OCI-LY7 (cell line): ENCODE measurements at regions not wholly inside any gene's neighbourhood (a gene's known extent, or its start where the extent isn't known, plus 50 kb on each side); places are given as distances from the start of the nearest gene placed in this dataset.

Experiments used
- BruUV-seq: library from RNA; stranded (reverse); fragments of 400-500 nt; replicated peaks from 2 replicates; lab custom pipeline; 2021; lab: Mats Ljungman, UMichigan
- CTCF ChIA-PET: fragments of 300-600 bp; sonication (Branson Sonifier 250); formaldehyde crosslinking; loops from one replicate; lab custom pipeline; 2022; ENCODE audit warnings: antibody characterized with exemption; ENCODE audit not compliant: unreplicated experiment; lab: Charles Lee
- POLR2A ChIA-PET: fragments of 300-600 bp; sonication (Branson Sonifier 250); formaldehyde crosslinking; loops from one replicate; lab custom pipeline; 2022; ENCODE audit warnings: antibody characterized with exemption; lab: Charles Lee
- DNase-seq: peaks from one replicate; pipeline ENCODE4 v3.0.0-alpha.2; 2015; ENCODE audit warnings: low spot score
- H2AFZ ChIP-seq: fragments of 200-600 bp; sonication (generic), shearing (Covaris generic); 2 replicates; pipeline ENCODE4 v1.6.1; 2014; ENCODE audit warnings: mild to moderate bottlenecking, antibody characterized with exemption, low read length, moderate library complexity
- H3K27ac ChIP-seq: fragments of 200-600 bp; sonication (generic); 2 replicates; pipeline ENCODE4 v1.5.1; 2014; ENCODE audit warnings: mixed run types, low read depth, mild to moderate bottlenecking, moderate library complexity, low read length, inconsistent platforms; ENCODE audit not compliant: poor library complexity, severe bottlenecking
- H3K36me3 ChIP-seq: fragments of 200-600 bp; sonication (generic); 2 replicates; pipeline ENCODE4 v1.6.1; 2014; ENCODE audit warnings: mild to moderate bottlenecking, antibody characterized with exemption, low read length, moderate library complexity, mixed read lengths; ENCODE audit not compliant: insufficient read depth
- H3K4me1 ChIP-seq: fragments of 200-600 bp; sonication (generic); 2 replicates; pipeline ENCODE4 v1.5.1; 2014; ENCODE audit warnings: mild to moderate bottlenecking, low read length; ENCODE audit not compliant: insufficient read depth, poor library complexity, severe bottlenecking
- H3K4me2 ChIP-seq: fragments of 200-600 bp; sonication (generic); 2 replicates; pipeline ENCODE4 v1.6.1; 2014; ENCODE audit warnings: mild to moderate bottlenecking, low read length
- H3K4me3 ChIP-seq: fragments of 200-600 bp; sonication (generic); 2 replicates; pipeline ENCODE4 v1.5.1; 2014; ENCODE audit warnings: mild to moderate bottlenecking, low read depth, low read length; ENCODE audit not compliant: poor library complexity, severe bottlenecking
- H3K79me2 ChIP-seq: fragments of 200-600 bp; sonication (generic); 2 replicates; pipeline ENCODE4 v1.6.1; 2016; ENCODE audit warnings: low read depth, mild to moderate bottlenecking, low read length, moderate library complexity, mixed read lengths; ENCODE audit not compliant: insufficient read depth
- H3K9me2 ChIP-seq: fragments of 200-600 bp; sonication (generic); 2 replicates; pipeline ENCODE4 v1.6.1; 2016; ENCODE audit warnings: mild to moderate bottlenecking, low read length, mixed read lengths; ENCODE audit not compliant: insufficient read depth
- H3K9me3 ChIP-seq: fragments of 200-600 bp; sonication (generic); 2 replicates; pipeline ENCODE4 v1.6.1; 2014; ENCODE audit warnings: mild to moderate bottlenecking, mixed run types, low read length, mixed read lengths
- H4K20me1 ChIP-seq: fragments of 200-600 bp; sonication (generic); 2 replicates; pipeline ENCODE4 v1.6.1; 2014; ENCODE audit warnings: mild to moderate bottlenecking, antibody characterized with exemption, low read length, moderate library complexity, mixed read lengths; ENCODE audit not compliant: insufficient read depth
- CTCF ChIP-seq: fragments of 200-600 bp; sonication (generic); conservative IDR thresholded peaks from 2 replicates; pipeline ENCODE4 v1.5.1; 2014; ENCODE audit warnings: mild to moderate bottlenecking, antibody characterized with exemption, low read length, moderate library complexity, mixed read lengths
- EZH2phosphoT487 ChIP-seq: fragments of 200-600 bp; sonication (generic); IDR thresholded peaks from 2 replicates; pipeline ENCODE4 v1.6.1; 2018; ENCODE audit warnings: low read depth, borderline replicate concordance, mild to moderate bottlenecking, mixed run types, antibody characterized with exemption, low read length, moderate library complexity, mixed read lengths
- intact Hi-C: fragments of 100-400 bp; cut with micrococcal nuclease; formaldehyde crosslinking; loops from one replicate; pipeline ENCODE4 v1.10.0; 2022; ENCODE audit not compliant: unreplicated experiment

DNA sequence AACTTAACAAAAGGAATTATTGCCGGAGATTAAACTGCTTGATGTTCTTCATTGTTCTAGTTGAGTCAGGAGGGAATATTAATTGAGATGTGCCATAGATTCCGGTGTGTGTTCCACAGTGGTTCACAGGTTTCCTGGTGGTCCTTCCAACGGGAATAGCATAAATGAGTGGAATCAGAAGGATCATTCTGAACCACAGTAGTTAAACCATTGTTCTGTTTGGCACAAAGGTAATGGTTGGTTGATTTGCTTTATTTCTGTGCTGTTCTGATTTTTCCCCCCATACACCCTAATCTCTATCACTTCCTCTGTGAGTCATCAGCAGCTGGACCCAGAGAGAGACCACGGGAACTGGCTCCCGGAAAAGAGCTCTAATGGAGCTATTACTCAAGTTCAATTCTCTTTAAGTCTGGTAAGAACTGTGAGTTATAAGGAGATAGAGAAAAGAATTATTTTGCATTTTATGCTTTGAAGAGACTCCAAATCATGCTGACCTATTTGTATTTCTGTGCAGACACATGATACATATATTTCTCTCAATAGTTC lies 627.2 kb downstream of the ZIC1 start:
- no peaks in the 10 kb centered on the region for H3K9me2 ChIP-seq
- H2AFZ ChIP-seq, result no peak overlapping the region
- H4K20me1 ChIP-seq, result no peaks in the 10 kb centered on the region
- H3K4me1 ChIP-seq, result no peaks in the 10 kb centered on the region
- intact Hi-C loops, result no loop called here
- no peak overlapping the region for H3K4me3 ChIP-seq
- TF ChIP-seq CTCF (no peak), EZH2phosphoT487 (no peak)
- H3K79me2 ChIP-seq, result no peaks in the 10 kb centered on the region
- BruUV-seq, result no TSS peak
- DNase-seq, result no peak
- no peaks in the 10 kb centered on the region for H3K9me3 ChIP-seq
- H3K36me3 ChIP-seq, result no peaks in the 10 kb centered on the region
- ChIA-PET CTCF (no interaction called here), POLR2A (no interaction called here)
- H3K27ac ChIP-seq, result no peak overlapping the region
- no peak overlapping the region for H3K4me2 ChIP-seq

GRCh38 chr3:148042663-148043445 lies 633.7 kb downstream of the ZIC1 start:
- Histone ChIP-seq H3K4me3 (no peak overlapping the region), H4K20me1 (no peaks in the 10 kb centered on the region; the same call in 1 of the 2 replicates), H3K27ac (no peak overlapping the region), H3K9me3 (no peaks in the 10 kb centered on the region), H3K79me2 (no peaks in the 10 kb centered on the region), H3K9me2 (no peaks in the 10 kb centered on the region), H3K4me1 (no peaks in the 10 kb centered on the region), H2AFZ (no peak overlapping the region), H3K36me3 (no peaks in the 10 kb centered on the region), H3K4me2 (no peak overlapping the region)
- ChIA-PET POLR2A (no interaction called here), CTCF (no interaction called here)
- intact Hi-C loops, result no loop called here
- TF ChIP-seq EZH2phosphoT487 (no peak), CTCF (no peak)
- DNase-seq, result no peak
- BruUV-seq, result no TSS peak

GRCh38 chr3:148044151-148044550 lies 635.0 kb downstream of the ZIC1 start:
- no peaks in the 10 kb centered on the region for H3K79me2 ChIP-seq
- no peaks in the 10 kb centered on the region for H3K9me3 ChIP-seq
- H3K9me2 ChIP-seq, result no peaks in the 10 kb centered on the region
- H3K36me3 ChIP-seq, result no peaks in the 10 kb centered on the region
- no TSS peak for BruUV-seq
- H4K20me1 ChIP-seq, result no peaks in the 10 kb centered on the region; the same call in 1 of the 2 replicates
- no peak overlapping the region for H3K27ac ChIP-seq
- H3K4me1 ChIP-seq, result no peaks in the 10 kb centered on the region
- H3K4me2 ChIP-seq, result no peak overlapping the region
- intact Hi-C loops, result no loop called here
- H2AFZ ChIP-seq, result no peak overlapping the region
- no peak for DNase-seq
- TF ChIP-seq CTCF (no peak), EZH2phosphoT487 (no peak)
- CTCF ChIA-PET, result no interaction called here
- POLR2A ChIA-PET, result no interaction called here
- H3K4me3 ChIP-seq, result no peak overlapping the region
